Hepatocyte (in vitro differentiated cells): ENCODE measurements at regions not wholly inside any gene's neighbourhood (a gene's known extent, or its start where the extent isn't known, plus 50 kb on each side); places are given as distances from the start of the nearest gene placed in this dataset.

ENCODE experiments used
- DNase-seq: peaks from one replicate; pipeline ENCODE4 v3.0.0-alpha.2; 2016; ENCODE audit warnings: low spot score
- H2AFZ ChIP-seq: fragments of 200-600 bp; sonication (generic); 2 replicates; pipeline ENCODE4 v1.6.0; 2016; ENCODE audit warnings: antibody characterized with exemption, mild to moderate bottlenecking
- H3K27ac ChIP-seq: fragments of 200-600 bp; sonication (generic); 2 replicates; pipeline ENCODE4 v1.5.1; 2016; ENCODE audit warnings: mild to moderate bottlenecking
- H3K27me3 ChIP-seq: fragments of 200-600 bp; sonication (generic); 2 replicates; pipeline ENCODE4 v1.6.1; 2016
- H3K36me3 ChIP-seq: fragments of 200-600 bp; sonication (generic); replicated peaks from 2 replicates; pipeline ENCODE4 v1.5.1; 2016; ENCODE audit warnings: low read depth; ENCODE audit not compliant: insufficient read depth
- H3K4me1 ChIP-seq: fragments of 200-600 bp; sonication (generic); 2 replicates; pipeline ENCODE4 v1.5.1; 2016; ENCODE audit warnings: mild to moderate bottlenecking, moderate library complexity; ENCODE audit not compliant: insufficient read depth
- H3K4me2 ChIP-seq: fragments of 200-600 bp; sonication (generic); 2 replicates; pipeline ENCODE4 v1.6.0; 2016
- H3K4me3 ChIP-seq: fragments of 200-600 bp; sonication (generic); 2 replicates; pipeline ENCODE4 v1.5.1; 2016; ENCODE audit warnings: mild to moderate bottlenecking
- H3K79me2 ChIP-seq: fragments of 200-600 bp; sonication (generic); 2 replicates; pipeline ENCODE4 v1.6.0; 2017; ENCODE audit warnings: mild to moderate bottlenecking
- H3K9me2 ChIP-seq: fragments of 200-600 bp; sonication (generic); replicated peaks from 2 replicates; pipeline ENCODE4 v1.6.0; 2017; ENCODE audit warnings: mild to moderate bottlenecking; ENCODE audit not compliant: insufficient read depth
- H3K9me3 ChIP-seq: fragments of 200-600 bp; sonication (generic); 2 replicates; pipeline ENCODE4 v1.5.1; 2016; ENCODE audit warnings: low read depth, mild to moderate bottlenecking
- H4K20me1 ChIP-seq: fragments of 200-600 bp; sonication (generic); 2 replicates; pipeline ENCODE4 v1.6.0; 2016; ENCODE audit warnings: mild to moderate bottlenecking; ENCODE audit not compliant: insufficient read depth, poor library complexity, severe bottlenecking
- EZH2 ChIP-seq: fragments of 200-600 bp; sonication (generic); IDR thresholded peaks from 2 replicates; pipeline ENCODE4 v1.6.1; 2016; ENCODE audit warnings: antibody characterized with exemption, mild to moderate bottlenecking, borderline replicate concordance
- EZH2phosphoT487 ChIP-seq: fragments of 200-600 bp; sonication (generic); IDR thresholded peaks from one replicate; pipeline ENCODE4 v1.6.1; 2018; ENCODE audit warnings: antibody characterized with exemption, mild to moderate bottlenecking, low read depth, moderate library complexity; ENCODE audit not compliant: unreplicated experiment, severe bottlenecking
- WGBS: methylation state at CpG from one replicate; pipeline ENCODE4 v1.1.6; 2016; ENCODE audit warnings: low lambda C conversion rate; ENCODE audit errors: missing lambda C conversion rate; 5-methylcytosine and 5-hydroxymethylcytosine counted together
- TF ChIP-seq, protein P1 (sequence below): fragments of 200-600 bp; sonication (generic); IDR thresholded peaks from 2 replicates; pipeline ENCODE4 v1.5.1; 2016; ENCODE audit warnings: antibody characterized with exemption, mild to moderate bottlenecking; ENCODE audit not compliant: poor library complexity

GRCh38 chr11:116426761-116427160 is 346.0 kb downstream of the BUD13 start:
- Histone ChIP-seq H3K4me1 (peaks cover 19% of the 10 kb centered on the region), H3K4me2 (no peak overlapping the region), H2AFZ (no peak overlapping the region), H3K4me3 (no peak overlapping the region), H3K27ac (peak overlapping the region; percentile 76), H3K9me2 (no peaks in the 10 kb centered on the region), H3K79me2 (no peaks in the 10 kb centered on the region), H4K20me1 (no peaks in the 10 kb centered on the region), H3K9me3 (no peaks in the 10 kb centered on the region), H3K27me3 (no peaks in the 10 kb centered on the region), H3K36me3 (no peaks in the 10 kb centered on the region)
- TF ChIP-seq, protein P1, sequence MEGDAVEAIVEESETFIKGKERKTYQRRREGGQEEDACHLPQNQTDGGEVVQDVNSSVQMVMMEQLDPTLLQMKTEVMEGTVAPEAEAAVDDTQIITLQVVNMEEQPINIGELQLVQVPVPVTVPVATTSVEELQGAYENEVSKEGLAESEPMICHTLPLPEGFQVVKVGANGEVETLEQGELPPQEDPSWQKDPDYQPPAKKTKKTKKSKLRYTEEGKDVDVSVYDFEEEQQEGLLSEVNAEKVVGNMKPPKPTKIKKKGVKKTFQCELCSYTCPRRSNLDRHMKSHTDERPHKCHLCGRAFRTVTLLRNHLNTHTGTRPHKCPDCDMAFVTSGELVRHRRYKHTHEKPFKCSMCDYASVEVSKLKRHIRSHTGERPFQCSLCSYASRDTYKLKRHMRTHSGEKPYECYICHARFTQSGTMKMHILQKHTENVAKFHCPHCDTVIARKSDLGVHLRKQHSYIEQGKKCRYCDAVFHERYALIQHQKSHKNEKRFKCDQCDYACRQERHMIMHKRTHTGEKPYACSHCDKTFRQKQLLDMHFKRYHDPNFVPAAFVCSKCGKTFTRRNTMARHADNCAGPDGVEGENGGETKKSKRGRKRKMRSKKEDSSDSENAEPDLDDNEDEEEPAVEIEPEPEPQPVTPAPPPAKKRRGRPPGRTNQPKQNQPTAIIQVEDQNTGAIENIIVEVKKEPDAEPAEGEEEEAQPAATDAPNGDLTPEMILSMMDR = no peak
- no peak for TF ChIP-seq EZH2phosphoT487
- TF ChIP-seq EZH2 = no peak
- 88% methylated on average over 1 of the region's 1 CpG for WGBS
- no peak for DNase-seq

GRCh38 chr11:116424615-116425261 is 348.0 kb downstream of the BUD13 start:
- H4K20me1 ChIP-seq = no peaks in the 10 kb centered on the region
- peak; percentile 48 for DNase-seq
- peak overlapping the region; percentile 9 for H3K27ac ChIP-seq
- no peaks in the 10 kb centered on the region for H3K36me3 ChIP-seq
- no peaks in the 10 kb centered on the region for H3K9me3 ChIP-seq
- H3K79me2 ChIP-seq = no peaks in the 10 kb centered on the region
- TF ChIP-seq, protein P1 = no peak
- TF ChIP-seq EZH2 (no peak), EZH2phosphoT487 (no peak)
- H3K4me1 ChIP-seq = peaks cover 26% of the 10 kb centered on the region
- H3K27me3 ChIP-seq = no peaks in the 10 kb centered on the region
- no peak overlapping the region for H3K4me2 ChIP-seq
- no peak overlapping the region for H2AFZ ChIP-seq
- WGBS = 66% methylated on average over 4 of the region's 4 CpGs
- H3K4me3 ChIP-seq = no peak overlapping the region
- H3K9me2 ChIP-seq = no peaks in the 10 kb centered on the region

DNA sequence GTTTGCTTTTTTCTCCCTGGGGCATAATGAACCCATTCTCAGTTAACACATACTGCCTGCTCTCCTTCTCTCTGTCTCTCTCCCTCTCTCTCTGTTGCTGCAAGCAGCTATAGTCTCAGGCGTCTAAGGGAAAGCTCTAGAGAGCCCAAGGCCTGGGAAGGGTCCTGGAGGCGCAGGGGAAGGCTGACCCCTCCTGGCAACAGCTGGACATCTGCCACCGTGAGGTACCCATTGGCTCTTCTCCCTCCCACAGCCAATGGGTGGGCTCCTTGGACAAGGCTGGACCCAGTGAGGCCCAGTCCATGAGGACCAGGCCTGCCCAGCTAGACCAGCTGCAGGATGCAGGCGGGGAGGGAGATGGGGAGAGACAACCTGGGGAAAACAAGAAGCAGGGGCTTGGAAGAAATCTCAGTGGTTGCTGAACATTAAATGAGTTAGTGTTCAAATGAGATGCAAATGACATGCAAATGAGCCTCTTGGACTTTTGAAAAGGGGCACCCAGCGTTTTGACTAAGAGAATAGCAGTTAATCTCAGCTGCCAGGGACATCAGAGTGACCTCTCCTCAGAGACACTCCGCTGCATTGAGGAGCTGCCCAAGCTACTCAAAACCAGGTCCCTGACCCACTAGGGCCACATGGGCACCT is 349.7 kb downstream of the BUD13 start:
- 72% methylated on average over 6 of the region's 6 CpGs for WGBS
- Histone ChIP-seq H3K27me3 (no peaks in the 10 kb centered on the region), H3K27ac (no peak overlapping the region), H2AFZ (no peak overlapping the region), H3K79me2 (no peaks in the 10 kb centered on the region), H3K4me1 (peaks cover 20% of the 10 kb centered on the region), H3K9me3 (no peaks in the 10 kb centered on the region), H4K20me1 (no peaks in the 10 kb centered on the region), H3K9me2 (no peaks in the 10 kb centered on the region), H3K36me3 (no peaks in the 10 kb centered on the region), H3K4me3 (no peak overlapping the region), H3K4me2 (no peak overlapping the region)
- no peak for DNase-seq
- TF ChIP-seq, protein P1 = no peak
- no peak for TF ChIP-seq EZH2
- no peak for TF ChIP-seq EZH2phosphoT487
